HG03064 (cell line): ENCODE measurements at regions not wholly inside any gene's neighbourhood (a gene's known extent, or its start where the extent isn't known, plus 50 kb on each side); places are given as distances from the start of the nearest gene placed in this dataset.
"Not testable (repeated sequence)": the region's sequence is repeated elsewhere in the genome, so short reads cannot be mapped to it uniquely, and the experiment has no call there.

Experiments
- ATAC-seq: cut with Tn5 transposase; IDR thresholded peaks from one replicate; pipeline ENCODE4 v1.9.1; 2021; ENCODE audit warnings: low read depth; ENCODE audit not compliant: unreplicated experiment

GRCh38 chr5:50583621-50584020 lies 82.8 kb upstream of the PARP8 start:
- no peak for ATAC-seq

GRCh38 chr5:50588471-50588870 lies 78.0 kb upstream of the PARP8 start:
- ATAC-seq: not testable (repeated sequence)

- ATAC-seq: not testable (repeated sequence)
Measured at GRCh38 chr5:50590444-50591189, 75.8 kb upstream of the PARP8 start.

GRCh38 chr5:50591338-50591737 lies 75.1 kb upstream of the PARP8 start:
- not testable (repeated sequence) for ATAC-seq

GRCh38 chr5:50593681-50594080 lies 72.8 kb upstream of the PARP8 start:
- ATAC-seq: no peak

- ATAC-seq: no peak
Measured at GRCh38 chr5:50595199-50595598, 71.2 kb upstream of the PARP8 start.

GRCh38 chr5:50601576-50601975 lies 64.9 kb upstream of the PARP8 start:
- not testable (repeated sequence) for ATAC-seq

- ATAC-seq: no peak
Measured at GRCh38 chr5:50606179-50606578, 60.3 kb upstream of the PARP8 start.

- ATAC-seq: not testable (repeated sequence)
Measured at GRCh38 chr5:50607456-50607855, 59.0 kb upstream of the PARP8 start.

- not testable (repeated sequence) for ATAC-seq
Measured at GRCh38 chr5:50607953-50608705, 58.3 kb upstream of the PARP8 start.

- ATAC-seq: not testable (repeated sequence)
Measured at GRCh38 chr5:50613057-50613456, 53.4 kb upstream of the PARP8 start.
